GM12878 (cell line): ENCODE measurements at regions not wholly inside any gene's neighbourhood (a gene's known extent, or its start where the extent isn't known, plus 50 kb on each side); places are given as distances from the start of the nearest gene placed in this dataset.

Source experiments
- ATAC-seq: fragments of 200-7000 bp; cut with Tn5 transposase; 3 replicates; pipeline ENCODE4 v1.9.1; 2020; ENCODE audit warnings: mild to moderate bottlenecking, moderate library complexity
- BruUV-seq: library from RNA; stranded (reverse); fragments of 400-500 nt; replicated peaks from 2 replicates; lab custom pipeline; 2021; lab: Mats Ljungman, UMichigan
- CTCF ChIA-PET: fragments of 300-600 bp; sonication (Branson Sonifier 250); formaldehyde crosslinking; extraction: SDS; loops from one replicate; lab custom pipeline; 2021; ENCODE audit warnings: inconsistent platforms; lab: Yijun Ruan, JAX
- POLR2A ChIA-PET: fragments of 350-600 bp; formaldehyde crosslinking; extraction: SDS; loops from one replicate; lab custom pipeline; 2021; ENCODE audit warnings: inconsistent platforms; lab: Charles Lee
- RAD21 ChIA-PET: fragments of 300-600 bp; sonication (Branson Sonifier 250); formaldehyde crosslinking; loops from one replicate; lab custom pipeline; 2023; ENCODE audit warnings: antibody characterized with exemption; ENCODE audit not compliant: unreplicated experiment; lab: Charles Lee
- SMC1A ChIA-PET: fragments of 300-600 bp; sonication (Branson Sonifier 250); formaldehyde crosslinking; loops from one replicate; lab custom pipeline; 2023; ENCODE audit not compliant: unreplicated experiment, uncharacterized antibody; lab: Charles Lee
- DNase-seq: peaks from one replicate; pipeline ENCODE4 v3.0.0-alpha.2; 2011; ENCODE audit warnings: low read depth, low spot score
- FAIRE-seq: peaks from 3 replicates; lab custom pipeline; 2011; peaks lifted over from hg19 to GRCh38; lab: Jason Lieb, UNC
- H2AFZ ChIP-seq: 2 replicates; pipeline ENCODE4 v1.6.0; 2011; ENCODE audit warnings: low read depth, low read length, control low read depth; ENCODE audit not compliant: control insufficient read depth
- H3K27ac ChIP-seq: 2 replicates; pipeline ENCODE4 v1.5.1; 2011; ENCODE audit warnings: control low read depth; ENCODE audit not compliant: control insufficient read depth, insufficient read depth
- H3K27me3 ChIP-seq, 2 experiments: replicated peaks in 1 of 2; 2 replicates each; pipeline versions ENCODE4 v1.6.0 to v1.6.1; 2011; ENCODE audit warnings: low read length in 1 of 2; ENCODE audit not compliant: control insufficient read depth in 2 of 2, insufficient read depth in 2 of 2
- H3K36me3 ChIP-seq, 2 experiments: 2 replicates each; pipeline ENCODE4 v1.5.1; 2011; ENCODE audit warnings: low read length in 1 of 2; ENCODE audit not compliant: control insufficient read depth in 2 of 2, insufficient read depth in 2 of 2
- H3K4me1 ChIP-seq: 2 replicates; pipeline ENCODE4 v1.6.1; 2011; ENCODE audit warnings: mild to moderate bottlenecking, low read length, moderate library complexity, mixed read lengths; ENCODE audit not compliant: control insufficient read depth, insufficient read depth
- H3K4me2 ChIP-seq: 2 replicates; pipeline ENCODE4 v1.6.0; 2011; ENCODE audit warnings: control low read depth; ENCODE audit not compliant: control insufficient read depth, insufficient read depth
- H3K4me3 ChIP-seq: fragments of 200-600 bp; sonication (generic); 2 replicates; pipeline ENCODE4 v1.5.1; 2016
- H3K79me2 ChIP-seq: 2 replicates; pipeline ENCODE4 v1.6.0; 2011; ENCODE audit warnings: low read length; ENCODE audit not compliant: control insufficient read depth, insufficient read depth
- H3K9ac ChIP-seq: 2 replicates; pipeline ENCODE4 v1.8.0; 2011; ENCODE audit warnings: low read length, control low read depth, mixed read lengths; ENCODE audit not compliant: control insufficient read depth, insufficient read depth
- H3K9me3 ChIP-seq: replicated peaks from 3 replicates; pipeline ENCODE4 v1.5.1; 2011; ENCODE audit warnings: mild to moderate bottlenecking, low read length; ENCODE audit not compliant: control insufficient read depth, insufficient read depth
- H4K20me1 ChIP-seq: 2 replicates; pipeline ENCODE4 v1.6.0; 2011; ENCODE audit not compliant: control insufficient read depth, insufficient read depth
- CREM ChIP-seq: IDR thresholded peaks from 2 replicates; pipeline ENCODE4 v1.6.1; 2014; ENCODE audit warnings: antibody characterized with exemption, low read depth
- E2F4 ChIP-seq: IDR thresholded peaks from 2 replicates; pipeline ENCODE4 v1.6.1; 2012; ENCODE audit warnings: low read depth, low read length, improper control_type of control experiment
- FOS ChIP-seq: IDR thresholded peaks from 3 replicates; pipeline ENCODE4 v1.6.1; 2011; ENCODE audit warnings: borderline replicate concordance; ENCODE audit not compliant: insufficient read length; ENCODE audit errors: extremely low read depth
- IRF3 ChIP-seq: fragments of 450-650 bp; IDR thresholded peaks from 2 replicates; pipeline ENCODE4 v1.6.1; 2014; ENCODE audit warnings: mild to moderate bottlenecking
- JUNB ChIP-seq: IDR thresholded peaks from 2 replicates; pipeline ENCODE4 v1.6.1; 2016; ENCODE audit warnings: antibody characterized with exemption, mild to moderate bottlenecking
- KDM1A ChIP-seq: fragments of 200-600 bp; sonication (generic); IDR thresholded peaks from 2 replicates; pipeline ENCODE4 v1.6.1; 2016; ENCODE audit warnings: borderline replicate concordance
- KLF5 ChIP-seq: fragments of 450-650 bp; IDR thresholded peaks from 2 replicates; pipeline ENCODE4 v1.6.1; 2014; ENCODE audit warnings: mild to moderate bottlenecking; ENCODE audit not compliant: partially characterized antibody
- MAX ChIP-seq: IDR thresholded peaks from 2 replicates; pipeline ENCODE4 v1.6.1; 2012; ENCODE audit warnings: low read depth, low read length, improper control_type of control experiment
- MLLT1 ChIP-seq: fragments of 450-650 bp; IDR thresholded peaks from 2 replicates; pipeline ENCODE4 v1.6.1; 2016; ENCODE audit warnings: mild to moderate bottlenecking
- PBX3 ChIP-seq: IDR thresholded peaks from 2 replicates; pipeline ENCODE4 v1.6.1; 2011; ENCODE audit warnings: mild to moderate bottlenecking, low read depth, low read length, moderate library complexity; ENCODE audit not compliant: insufficient replicate concordance
- POLR2A ChIP-seq: IDR thresholded peaks from 2 replicates; pipeline ENCODE4 v1.6.1; 2011; ENCODE audit warnings: low read depth, mild to moderate bottlenecking, low read length
- SIX5 ChIP-seq: IDR thresholded peaks from 2 replicates; pipeline ENCODE4 v1.6.1; 2011; ENCODE audit warnings: mild to moderate bottlenecking, low read depth, low read length, moderate library complexity; ENCODE audit not compliant: severe bottlenecking
- YY1 ChIP-seq: IDR thresholded peaks from 2 replicates; pipeline ENCODE4 v1.6.1; 2011; ENCODE audit warnings: low read depth, mild to moderate bottlenecking, low read length
- ZNF687 ChIP-seq: fragments of 450-650 bp; IDR thresholded peaks from 2 replicates; pipeline ENCODE4 v1.6.1; 2017; ENCODE audit warnings: mild to moderate bottlenecking, moderate library complexity
- WGBS: methylation state at CpG from one replicate; pipeline ENCODE4 v1.1.6; 2016; ENCODE audit warnings: low lambda C conversion rate; ENCODE audit not compliant: insufficient replicate concordance, insufficient coverage; ENCODE audit errors: missing lambda C conversion rate; 5-methylcytosine and 5-hydroxymethylcytosine counted together
- in situ Hi-C: fragments of 300-500 bp; cut with MboI; formaldehyde crosslinking; loops from 9 replicates; pipeline ENCODE4 v1.14.3; 2018; ENCODE audit warnings: mixed read lengths
- intact Hi-C: fragments of 100-400 bp; cut with micrococcal nuclease; formaldehyde crosslinking; loops from one replicate; pipeline ENCODE4 v1.14.2; 2022; ENCODE audit not compliant: unreplicated experiment

- intact Hi-C loops (no loop called here), in situ Hi-C loops (no loop called here)
- peaks cover 2% of the 10 kb centered on the region for H3K79me2 ChIP-seq
- no peak overlapping the region for H3K4me3 ChIP-seq
- 74% methylated on average over 2 of the region's 2 CpGs for WGBS
- DNase-seq (no peak), ATAC-seq (no peak), FAIRE-seq (no peak)
- RAD21 ChIA-PET, result no interaction called here
- no peaks in the 10 kb centered on the region for H3K9me3 ChIP-seq
- no peaks in the 10 kb centered on the region for H3K4me1 ChIP-seq
- CTCF ChIA-PET, result interaction anchor here (0.6 to 1.3 kb wide), 7 partner anchors 10 to 317 kb away, joined by 3 to 6 read pairs (median 3); no protein-coding TSS in a partner anchor
- peaks cover 0 to 2% of the 10 kb centered on the region in 2 experiments; a peak in 2 of 4 replicates for H3K27me3 ChIP-seq
- H3K4me2 ChIP-seq, result no peak overlapping the region
- POLR2A ChIA-PET, result no interaction called here
- H2AFZ ChIP-seq, result no peak overlapping the region
- H3K27ac ChIP-seq, result no peak overlapping the region
- no TSS peak for BruUV-seq
- SMC1A ChIA-PET, result interaction anchor here (0.8 kb wide), 1 partner anchor 18 kb away, joined by 5 read pairs; no protein-coding TSS in a partner anchor
- H3K36me3 ChIP-seq, result no peaks in the 10 kb centered on the region
- H4K20me1 ChIP-seq, result no peaks in the 10 kb centered on the region
- H3K9ac ChIP-seq, result no peak overlapping the region
- TF ChIP-seq SIX5 (no peak), CREM (no peak), FOS (no peak), E2F4 (no peak), KLF5 (no peak), JUNB (no peak), IRF3 (no peak), MLLT1 (no peak), YY1 (no peak), PBX3 (no peak), POLR2A (no peak), KDM1A (no peak), MAX (no peak), ZNF687 (no peak)
Measured at GRCh38 chr10:29407280-29407858, 118.5 kb downstream of the LYZL1 start.
